ENCODE measurements at regions not wholly inside any gene's neighbourhood (a gene's known extent, or its start where the extent isn't known, plus 50 kb on each side); places are given as distances from the start of the nearest gene placed in this dataset.

- TF ChIP-seq, protein P1, sequence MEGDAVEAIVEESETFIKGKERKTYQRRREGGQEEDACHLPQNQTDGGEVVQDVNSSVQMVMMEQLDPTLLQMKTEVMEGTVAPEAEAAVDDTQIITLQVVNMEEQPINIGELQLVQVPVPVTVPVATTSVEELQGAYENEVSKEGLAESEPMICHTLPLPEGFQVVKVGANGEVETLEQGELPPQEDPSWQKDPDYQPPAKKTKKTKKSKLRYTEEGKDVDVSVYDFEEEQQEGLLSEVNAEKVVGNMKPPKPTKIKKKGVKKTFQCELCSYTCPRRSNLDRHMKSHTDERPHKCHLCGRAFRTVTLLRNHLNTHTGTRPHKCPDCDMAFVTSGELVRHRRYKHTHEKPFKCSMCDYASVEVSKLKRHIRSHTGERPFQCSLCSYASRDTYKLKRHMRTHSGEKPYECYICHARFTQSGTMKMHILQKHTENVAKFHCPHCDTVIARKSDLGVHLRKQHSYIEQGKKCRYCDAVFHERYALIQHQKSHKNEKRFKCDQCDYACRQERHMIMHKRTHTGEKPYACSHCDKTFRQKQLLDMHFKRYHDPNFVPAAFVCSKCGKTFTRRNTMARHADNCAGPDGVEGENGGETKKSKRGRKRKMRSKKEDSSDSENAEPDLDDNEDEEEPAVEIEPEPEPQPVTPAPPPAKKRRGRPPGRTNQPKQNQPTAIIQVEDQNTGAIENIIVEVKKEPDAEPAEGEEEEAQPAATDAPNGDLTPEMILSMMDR (IDR thresholded peaks at IDR 0.05 in 4 of 5, conservative IDR thresholded peaks at IDR 0.05 in 1 of 5) = no peak
- TF ChIP-seq POLR2A (IDR thresholded peaks at IDR 0.05) = no peak
These were observed 145.1 kb upstream of the MKLN1 start for GRCh38 chr7:131182446-131183058.

Data from gastrocnemius medialis (tissue), 4 donors.